ENCODE measurements at regions not wholly inside any gene's neighbourhood (a gene's known extent, or its start where the extent isn't known, plus 50 kb on each side); places are given as distances from the start of the nearest gene placed in this dataset.
"Not testable (repeated sequence)": the region's sequence is repeated elsewhere in the genome, so short reads cannot be mapped to it uniquely, and the experiment has no call there.

GRCh38 chr1:176396604-176397395 lies 66.2 kb upstream of the PAPPA2 start:
- DNase-seq = not testable (repeated sequence)

GRCh38 chr1:176391621-176392020 lies 71.4 kb upstream of the PAPPA2 start:
- DNase-seq = no peak

GRCh38 chr1:176384841-176385240 lies 78.1 kb upstream of the PAPPA2 start:
- no peak for DNase-seq

- DNase-seq = no peak
Observed at GRCh38 chr1:176382163-176382562, 80.8 kb upstream of the PAPPA2 start.

- DNase-seq = no peak
Observed at GRCh38 chr1:176379626-176380339, 83.2 kb upstream of the PAPPA2 start.

GRCh38 chr1:176374967-176375569 lies 87.9 kb upstream of the PAPPA2 start:
- DNase-seq = peak in 3 of 5 experiments; percentile 28 to 55 (median 38)

- no peak for DNase-seq
Observed at GRCh38 chr1:176364236-176364905, 98.6 kb upstream of the PAPPA2 start.

GRCh38 chr1:176349135-176349715 lies 113.8 kb upstream of the PAPPA2 start:
- DNase-seq = not testable (repeated sequence)

- DNase-seq = no peak
Observed at GRCh38 chr1:176341656-176342055, 121.3 kb upstream of the PAPPA2 start.

- no peak for DNase-seq
Observed at GRCh38 chr1:176338877-176339276, 124.1 kb upstream of the PAPPA2 start.

GRCh38 chr1:176330782-176331181 lies 123.7 kb upstream of the COP1 start:
- no peak for DNase-seq

- DNase-seq = no peak
Observed at GRCh38 chr1:176325664-176326063, 118.6 kb upstream of the COP1 start.

GRCh38 chr1:176323472-176323871 lies 116.4 kb upstream of the COP1 start:
- no peak for DNase-seq

GRCh38 chr1:176315519-176316220 lies 108.6 kb upstream of the COP1 start:
- no peak for DNase-seq

- not testable (repeated sequence) for DNase-seq
Observed at GRCh38 chr1:176296602-176297001, 89.5 kb upstream of the COP1 start.

- DNase-seq = no peak
Observed at GRCh38 chr1:176285996-176286395, 78.9 kb upstream of the COP1 start.

GRCh38 chr1:176271572-176271971 lies 64.5 kb upstream of the COP1 start:
- no peak for DNase-seq

Data from T-helper 2 cell (primary cell).